Activated CD8-positive, alpha-beta memory T cell treated with anti-CD3 and anti-CD28 coated beads for 24 hours (primary cell): ENCODE measurements at regions not wholly inside any gene's neighbourhood (a gene's known extent, or its start where the extent isn't known, plus 50 kb on each side); places are given as distances from the start of the nearest gene placed in this dataset.

Source experiments
- DNase-seq: peaks from one replicate; pipeline ENCODE4 v3.0.0-alpha.2; 2020

DNA sequence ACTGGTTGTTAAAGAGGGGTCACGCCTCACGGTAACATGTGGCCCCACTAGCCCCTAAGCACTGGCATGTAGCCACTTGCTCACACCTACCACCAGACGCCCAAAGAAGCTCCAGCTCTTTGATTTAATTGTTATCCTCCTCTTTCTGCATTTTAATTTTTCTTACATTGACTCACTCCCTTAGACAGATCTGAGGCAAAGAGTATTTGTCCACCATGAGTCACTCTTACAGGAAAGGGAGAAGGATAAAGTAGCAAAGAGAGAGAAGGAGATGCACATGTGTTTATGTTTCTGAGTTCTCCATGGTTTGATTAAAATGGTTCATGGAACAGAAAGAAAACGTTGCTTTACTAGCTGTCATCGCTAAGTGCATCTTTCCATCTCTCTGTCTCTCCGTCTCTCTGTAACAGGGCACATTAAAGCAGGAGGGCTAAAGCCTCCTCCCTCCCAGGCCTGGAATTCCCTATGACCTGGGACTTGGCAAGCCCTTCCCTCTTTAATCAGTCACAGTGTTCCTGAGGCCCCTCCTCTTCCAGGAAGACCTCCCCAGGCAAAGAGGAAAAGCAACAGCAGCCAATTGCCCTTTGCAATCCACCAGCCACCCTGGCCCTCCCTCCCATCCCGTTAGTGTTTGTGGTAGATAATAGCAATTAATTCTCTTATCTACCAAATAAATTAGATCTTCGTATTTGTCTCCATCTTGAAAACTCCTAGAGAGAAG lies 112.8 kb upstream of the TSHZ2 start:
- no peak for DNase-seq

DNA sequence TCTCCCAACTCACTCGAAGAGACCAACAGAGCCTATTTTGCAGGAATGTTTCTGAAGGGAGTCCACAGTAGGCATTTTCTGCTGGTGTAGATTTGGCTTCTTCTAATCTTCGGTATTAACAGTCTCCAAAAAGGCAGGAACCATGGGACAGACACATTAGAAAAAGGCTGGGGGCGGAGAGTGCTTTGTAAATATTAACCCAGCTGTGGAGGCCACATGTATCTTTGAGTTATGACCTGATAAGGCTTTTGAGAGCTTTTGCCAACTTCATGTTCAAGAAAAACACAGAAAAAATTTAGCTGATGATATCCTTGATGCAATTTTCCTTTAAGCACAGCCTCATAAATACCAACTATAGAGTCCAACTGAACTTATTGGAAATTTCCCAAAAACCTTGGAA lies 119.4 kb upstream of the TSHZ2 start:
- no peak for DNase-seq

DNA sequence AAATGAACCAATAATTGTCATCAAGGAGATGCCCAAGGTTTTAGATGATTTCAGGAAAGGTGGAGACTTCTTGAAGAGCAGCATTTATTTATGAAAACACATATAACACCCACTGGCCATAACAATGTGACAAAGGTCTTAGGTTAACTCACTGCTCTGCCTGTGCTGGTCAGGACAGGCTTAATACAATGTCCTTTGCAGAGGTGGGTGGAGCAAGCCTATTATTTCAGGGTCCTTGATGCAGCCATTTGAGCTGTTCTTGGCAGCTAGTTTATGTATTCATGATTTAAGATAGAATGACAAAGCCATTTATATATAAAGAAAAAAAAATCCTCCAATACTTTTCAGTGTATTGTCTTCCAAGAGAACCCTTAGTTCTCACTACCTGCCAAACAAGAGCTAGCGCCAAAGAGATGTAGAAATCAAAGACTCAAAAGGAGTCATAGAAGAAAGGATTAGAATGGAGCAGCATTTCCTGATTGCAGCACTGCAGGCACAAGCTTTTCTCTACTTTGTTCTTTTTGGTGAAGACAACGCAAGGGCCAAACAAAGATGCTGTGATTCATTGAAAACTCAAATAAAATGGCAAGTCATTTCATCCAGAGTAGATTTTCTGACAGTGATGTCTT lies 124.3 kb upstream of the TSHZ2 start:
- no peak for DNase-seq

DNA sequence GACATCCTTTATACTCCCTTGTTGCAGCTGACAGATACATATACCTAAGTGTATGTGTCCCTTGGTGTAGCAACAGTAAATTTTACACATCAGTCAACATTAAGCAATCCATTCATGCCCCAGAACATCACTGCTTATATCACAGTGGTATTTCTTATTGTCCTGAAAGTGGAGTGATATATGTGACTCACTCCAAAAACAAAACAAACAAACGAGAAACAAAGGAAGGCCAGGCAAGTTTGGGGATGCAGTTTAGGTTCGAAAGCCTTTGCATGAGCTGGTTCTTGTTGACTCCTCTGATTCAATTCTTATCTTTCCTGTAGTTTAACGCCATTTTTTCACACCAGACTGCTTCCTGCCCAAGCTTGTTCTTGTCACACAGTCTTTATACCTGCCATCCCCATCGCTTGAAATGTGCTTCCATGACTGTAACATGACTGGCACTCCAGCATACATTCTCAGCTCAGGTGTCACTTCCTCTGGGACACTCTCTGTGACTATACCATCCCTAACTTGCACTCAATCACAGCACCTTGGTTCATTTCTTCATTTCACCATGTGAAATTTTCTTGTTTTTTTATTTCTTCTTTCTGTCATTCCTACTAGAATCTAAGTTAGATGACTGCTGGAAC lies 125.0 kb upstream of the TSHZ2 start:
- DNase-seq: no peak

DNA sequence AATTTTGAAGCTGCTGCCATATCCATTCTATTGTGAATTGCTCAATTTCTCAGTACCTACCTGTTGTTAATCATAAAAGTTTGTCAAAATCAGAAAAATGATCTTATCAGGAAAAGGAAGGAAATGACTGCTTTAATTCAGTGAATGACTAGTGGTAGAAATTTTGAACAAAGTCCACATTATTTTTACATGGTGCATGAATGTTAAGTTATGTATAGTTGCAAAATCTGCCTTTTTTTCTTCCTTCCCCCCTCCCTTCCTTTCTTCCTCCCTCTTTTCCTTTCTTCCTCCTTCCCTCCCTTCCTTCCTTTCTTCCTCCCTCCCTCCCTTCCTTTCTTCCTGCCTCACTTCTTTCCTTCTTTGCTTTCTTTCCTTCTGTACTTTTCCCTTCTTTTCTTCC lies 127.1 kb upstream of the TSHZ2 start:
- DNase-seq: no peak

DNA sequence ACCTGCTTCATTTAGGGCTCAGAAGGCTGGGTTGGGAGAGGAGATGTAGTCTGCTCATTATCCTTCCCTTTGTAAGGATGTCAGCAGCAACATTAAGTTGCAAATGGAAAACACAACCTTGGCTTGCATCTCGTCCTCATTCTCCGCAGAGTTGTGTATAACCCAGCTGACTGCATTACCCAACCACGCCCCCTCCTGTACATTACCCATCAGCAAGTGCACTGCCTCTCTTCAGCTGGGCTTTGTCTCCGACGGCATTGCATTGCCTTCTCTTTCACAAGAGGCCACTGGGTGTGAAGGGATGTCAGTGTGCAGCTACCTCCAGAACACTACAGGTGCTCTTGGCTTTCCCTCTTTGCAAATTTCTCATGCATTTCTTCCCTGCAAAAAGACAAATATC lies 128.7 kb upstream of the TSHZ2 start:
- no peak for DNase-seq

DNA sequence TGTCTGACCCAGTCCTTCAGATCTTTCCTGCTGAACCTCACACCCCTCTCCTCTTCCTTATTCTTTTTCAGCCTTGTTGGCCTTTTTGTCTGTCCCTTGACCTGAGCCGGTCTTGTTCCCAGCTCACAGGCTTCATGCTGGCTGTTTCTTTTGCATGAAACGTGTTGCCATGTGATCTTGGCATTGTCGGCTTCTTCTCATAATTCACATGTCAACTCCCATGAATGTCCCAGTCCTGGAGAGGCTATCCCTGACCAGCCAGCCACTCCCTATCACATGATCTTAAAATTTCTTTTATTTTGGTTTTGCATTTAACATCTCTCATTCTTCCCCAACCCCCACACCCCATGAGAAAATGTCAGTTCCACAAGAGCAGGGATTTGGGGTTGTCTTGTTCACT lies 131.2 kb upstream of the TSHZ2 start:
- DNase-seq: no peak

DNA sequence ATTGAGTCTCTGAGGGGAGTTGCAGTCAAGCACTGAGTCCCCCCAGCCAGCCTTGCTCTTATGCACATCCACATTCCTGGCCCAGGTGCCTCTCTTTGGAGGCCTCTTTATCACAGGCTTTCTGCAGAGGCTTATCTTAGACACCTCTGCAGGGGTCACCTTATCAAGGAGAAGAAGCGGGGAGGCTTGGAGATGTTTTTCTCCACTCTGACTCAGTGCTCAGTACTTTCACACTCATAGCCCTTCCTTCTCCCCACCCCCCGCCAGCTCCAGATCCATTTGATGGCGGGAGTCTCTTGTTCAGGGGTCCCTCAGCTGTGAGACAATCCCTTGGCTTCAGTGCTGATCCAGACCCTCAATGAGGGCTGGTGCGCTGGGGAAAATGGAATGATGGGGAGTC lies 132.1 kb upstream of the TSHZ2 start:
- no peak for DNase-seq

DNA sequence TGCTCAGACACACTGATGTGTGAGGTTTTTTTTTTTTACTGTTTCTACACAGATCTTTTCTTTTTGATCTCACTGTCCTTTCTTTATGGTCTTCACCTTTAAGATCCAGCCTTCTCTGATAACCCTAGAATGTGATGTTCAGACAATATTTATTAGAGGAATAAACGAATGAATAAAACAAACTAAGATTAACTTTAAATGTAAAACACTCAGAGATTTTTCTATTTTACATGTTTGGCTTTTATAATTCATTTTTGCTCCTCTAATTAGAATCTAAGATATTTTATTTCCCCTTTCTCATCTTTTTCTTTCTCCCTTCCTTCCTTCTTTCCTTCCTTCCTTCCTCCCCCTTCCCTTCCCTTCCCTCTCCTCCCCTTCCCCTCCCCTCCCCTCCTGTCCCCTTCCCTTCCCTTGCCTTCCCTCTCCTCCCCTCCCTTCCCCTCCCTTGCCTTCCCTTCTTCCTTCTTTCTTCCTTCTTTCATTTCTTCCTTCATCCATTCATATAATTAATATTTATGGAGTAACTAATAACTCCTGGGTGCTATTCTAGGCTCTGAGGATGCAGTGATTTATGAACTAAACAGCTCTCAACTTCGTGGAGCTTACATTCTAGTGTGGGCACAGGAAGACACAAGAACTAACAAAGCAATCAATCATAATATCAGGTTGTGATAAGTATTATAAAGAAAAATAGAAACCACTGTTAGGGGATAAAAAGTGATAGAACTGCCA lies 133.5 kb upstream of the TSHZ2 start:
- DNase-seq: no peak

DNA sequence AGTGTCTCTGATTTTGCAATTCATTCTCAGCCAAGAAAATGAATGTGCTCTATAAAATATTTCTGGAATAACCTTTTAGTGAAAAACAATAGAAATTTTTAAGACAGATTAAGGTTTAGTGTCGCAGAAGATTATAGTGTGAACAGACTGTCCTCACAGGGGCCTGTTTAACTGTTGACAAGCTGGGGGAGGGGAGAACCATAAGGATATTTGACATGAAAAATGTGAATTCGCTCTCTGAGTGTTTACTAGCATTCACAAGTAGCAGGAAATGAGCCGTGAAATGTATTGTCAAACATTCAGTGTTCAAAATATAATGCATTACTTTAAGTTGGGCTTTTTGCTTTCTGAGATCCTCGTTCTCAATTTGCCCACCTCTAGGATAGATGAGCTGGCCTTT lies 134.8 kb upstream of the TSHZ2 start:
- no peak for DNase-seq

DNA sequence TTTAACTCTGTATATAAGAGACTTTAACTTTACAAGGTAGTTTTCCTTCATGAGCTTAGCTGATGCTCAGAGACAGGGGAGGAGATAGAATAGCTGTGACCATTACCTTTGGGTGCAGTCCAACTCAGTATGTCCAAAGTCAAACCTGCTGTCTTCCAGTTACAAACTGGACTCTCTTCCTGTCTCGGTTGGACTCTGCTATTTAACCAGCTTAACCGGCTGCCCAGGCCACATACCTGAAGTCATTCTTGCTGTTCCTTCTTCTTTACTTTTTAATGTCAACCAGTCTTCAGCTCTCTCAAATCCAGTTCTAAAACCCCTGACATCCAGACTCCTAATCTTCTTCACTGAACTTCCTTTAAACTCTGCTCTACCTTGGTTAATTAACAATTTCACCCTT lies 138.3 kb upstream of the TSHZ2 start:
- DNase-seq: no peak

DNA sequence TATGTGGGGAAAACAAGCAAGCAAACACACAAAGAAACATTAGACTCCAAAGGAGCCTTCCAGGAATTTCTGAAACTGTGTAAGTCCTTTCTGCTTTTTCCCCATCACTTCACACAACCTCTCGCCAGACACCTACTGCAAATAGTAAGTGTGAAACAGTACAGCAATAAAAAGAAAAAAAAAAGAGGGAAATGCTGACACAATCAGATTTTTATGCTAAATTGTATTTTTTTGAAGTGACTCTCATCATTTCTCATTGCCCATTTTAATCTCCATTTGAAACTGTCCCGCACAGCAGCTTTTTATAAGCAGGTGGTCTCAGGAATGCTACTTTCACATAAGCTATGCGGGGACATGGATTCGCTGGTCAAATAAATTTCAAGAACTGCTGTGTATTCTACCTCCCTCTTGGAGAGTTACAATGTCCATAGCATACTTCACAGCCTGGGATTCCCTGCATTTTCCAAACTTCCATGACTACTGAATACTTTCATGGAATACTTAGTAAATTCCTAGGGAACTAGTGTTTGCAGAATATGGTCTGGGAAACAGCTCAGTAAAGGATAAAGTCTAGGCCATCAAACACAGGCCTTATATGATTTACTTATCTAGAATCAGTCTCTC lies 139.9 kb upstream of the TSHZ2 start:
- no peak for DNase-seq

DNA sequence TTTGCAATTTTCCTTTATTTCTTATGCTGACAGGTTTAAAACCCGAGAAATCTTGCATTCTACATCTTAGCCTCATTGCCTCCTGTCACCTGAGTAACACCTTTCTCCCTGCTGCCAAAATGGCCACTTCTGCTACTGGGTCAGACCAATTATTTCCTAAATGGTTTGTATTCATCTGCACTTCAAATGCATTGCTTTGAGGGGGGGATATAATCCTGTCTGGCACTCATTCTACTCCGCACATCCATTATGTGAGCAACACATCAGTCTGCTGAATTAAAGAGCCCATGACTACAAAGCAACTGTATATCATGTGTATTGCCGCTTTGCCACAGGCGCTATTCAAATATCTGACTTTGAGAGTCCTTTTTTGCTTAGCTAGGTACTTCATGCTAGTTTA lies 141.6 kb upstream of the TSHZ2 start:
- no peak for DNase-seq

DNA sequence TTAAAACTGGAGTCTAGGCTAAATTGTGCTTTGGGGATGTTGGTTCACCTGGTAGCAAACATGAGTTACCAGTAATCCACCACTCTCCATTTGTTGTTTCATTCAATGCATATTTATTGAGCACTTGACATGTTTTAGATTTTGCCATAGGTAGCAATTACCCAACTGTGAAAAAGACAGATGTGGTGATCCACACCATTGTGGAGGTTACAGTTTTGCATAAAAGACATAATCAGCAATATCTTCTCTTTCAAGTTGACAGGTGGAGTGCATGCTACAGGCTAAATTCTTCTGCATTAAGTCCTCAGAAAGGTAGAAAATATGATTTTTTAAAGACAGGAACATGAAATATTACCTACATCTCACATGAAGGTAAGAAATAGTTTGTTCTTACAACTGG lies 143.0 kb upstream of the TSHZ2 start:
- DNase-seq: no peak

DNA sequence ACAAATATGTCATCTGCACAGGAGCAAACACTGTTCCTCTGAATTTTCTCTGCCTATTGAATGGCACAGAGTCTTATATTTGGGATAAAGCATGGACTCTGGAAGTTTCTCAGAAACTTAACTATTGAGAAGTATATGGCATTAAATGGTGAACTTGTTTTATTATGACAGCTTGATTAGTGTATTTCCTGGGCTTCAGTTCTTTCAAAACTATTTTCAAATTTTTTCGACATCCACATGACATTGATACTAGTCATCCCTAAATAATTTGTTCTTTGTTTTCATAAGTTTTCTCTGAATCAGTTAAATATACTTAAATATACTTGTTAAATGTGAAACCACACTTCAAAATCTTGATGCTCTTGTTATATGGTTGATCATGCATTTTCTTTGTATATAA lies 144.0 kb upstream of the TSHZ2 start:
- no peak for DNase-seq

DNA sequence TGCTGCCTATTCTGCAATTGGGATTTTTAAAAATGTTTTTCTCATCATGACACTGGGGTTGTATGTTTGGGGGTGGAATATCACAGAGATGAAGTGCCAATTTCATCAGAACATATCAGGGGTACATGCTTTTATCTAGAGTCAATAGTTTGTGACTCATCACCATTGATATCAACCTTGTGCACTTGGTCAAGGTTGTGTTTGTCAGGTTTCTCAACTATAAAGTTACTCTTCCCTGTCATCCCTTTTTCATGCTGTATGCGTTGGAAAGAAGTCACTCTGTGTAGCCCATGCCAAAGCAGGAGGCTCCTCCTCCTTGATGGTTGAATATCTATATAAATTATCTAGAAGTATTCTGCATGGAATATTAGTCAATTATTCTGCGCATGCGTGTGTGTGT lies 145.4 kb upstream of the TSHZ2 start:
- no peak for DNase-seq

DNA sequence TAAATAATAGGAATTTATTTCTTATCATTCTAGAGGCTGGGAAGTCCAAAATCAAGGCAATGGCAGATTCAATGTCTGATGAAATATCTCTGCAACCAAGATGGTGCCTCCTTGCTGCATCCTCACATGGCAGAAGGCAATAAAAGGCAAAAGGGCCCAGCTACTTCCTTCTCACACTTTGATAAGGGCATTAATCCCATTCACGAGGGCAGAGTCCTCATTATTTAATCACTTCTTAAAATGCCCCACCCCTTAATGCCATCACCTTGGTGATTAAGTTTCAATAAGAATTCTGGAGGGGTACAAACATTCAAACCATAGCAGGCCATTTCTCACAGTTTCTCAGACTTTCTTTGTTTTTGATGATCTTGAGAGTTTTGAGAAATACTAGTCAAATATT lies 145.8 kb upstream of the TSHZ2 start:
- DNase-seq: no peak

DNA sequence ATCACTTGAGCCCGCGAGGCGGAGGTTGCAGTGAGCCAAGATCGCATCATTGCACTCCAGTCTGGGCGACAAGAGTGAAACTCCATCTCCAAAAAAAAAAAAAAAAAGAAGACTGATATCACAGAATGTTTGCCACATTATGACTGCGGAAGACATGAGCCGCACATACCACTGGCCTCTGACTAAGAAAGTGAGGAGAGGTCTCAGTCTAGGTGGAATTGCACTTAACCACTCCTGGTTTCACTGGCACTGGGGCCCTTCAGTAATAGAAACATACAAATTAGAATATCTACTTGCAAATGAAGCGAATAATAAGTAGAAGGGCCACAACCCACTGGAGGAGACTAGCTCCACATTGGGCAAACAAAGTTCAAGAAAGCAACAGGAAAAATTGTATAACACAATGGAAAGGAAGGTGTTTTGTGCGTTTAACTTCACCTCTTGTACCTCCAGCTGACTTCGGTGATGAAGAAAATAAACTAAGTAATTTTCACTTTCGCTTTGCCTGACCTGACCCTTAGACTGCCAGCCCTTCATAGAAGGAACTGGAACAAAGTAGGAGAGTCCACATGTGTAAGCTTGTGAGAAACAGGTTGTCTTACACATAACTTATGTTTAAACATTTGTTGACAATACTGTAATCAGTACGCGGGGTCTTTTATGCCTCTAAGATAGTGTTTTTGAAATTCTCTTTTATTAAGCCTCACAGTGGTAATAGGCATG lies 147.5 kb upstream of the TSHZ2 start:
- DNase-seq: no peak

DNA sequence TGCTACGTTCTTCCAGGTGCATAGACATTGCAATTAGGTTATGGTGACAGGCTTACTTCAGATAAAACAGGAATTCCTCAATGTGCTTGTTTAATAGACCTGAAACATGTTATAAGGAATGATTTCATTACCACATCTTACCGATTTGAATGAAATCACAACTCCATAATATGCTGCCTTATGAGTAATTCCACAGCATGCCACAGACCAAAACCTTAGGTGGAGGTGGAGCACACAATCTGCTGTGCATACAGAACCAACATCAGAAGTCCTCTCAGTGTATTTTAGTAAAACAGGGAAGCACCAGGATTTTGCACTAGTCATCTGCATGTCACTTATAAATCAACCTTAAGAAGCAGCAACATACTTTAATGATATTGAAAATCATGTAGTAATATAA lies 148.9 kb upstream of the TSHZ2 start:
- DNase-seq: no peak

DNA sequence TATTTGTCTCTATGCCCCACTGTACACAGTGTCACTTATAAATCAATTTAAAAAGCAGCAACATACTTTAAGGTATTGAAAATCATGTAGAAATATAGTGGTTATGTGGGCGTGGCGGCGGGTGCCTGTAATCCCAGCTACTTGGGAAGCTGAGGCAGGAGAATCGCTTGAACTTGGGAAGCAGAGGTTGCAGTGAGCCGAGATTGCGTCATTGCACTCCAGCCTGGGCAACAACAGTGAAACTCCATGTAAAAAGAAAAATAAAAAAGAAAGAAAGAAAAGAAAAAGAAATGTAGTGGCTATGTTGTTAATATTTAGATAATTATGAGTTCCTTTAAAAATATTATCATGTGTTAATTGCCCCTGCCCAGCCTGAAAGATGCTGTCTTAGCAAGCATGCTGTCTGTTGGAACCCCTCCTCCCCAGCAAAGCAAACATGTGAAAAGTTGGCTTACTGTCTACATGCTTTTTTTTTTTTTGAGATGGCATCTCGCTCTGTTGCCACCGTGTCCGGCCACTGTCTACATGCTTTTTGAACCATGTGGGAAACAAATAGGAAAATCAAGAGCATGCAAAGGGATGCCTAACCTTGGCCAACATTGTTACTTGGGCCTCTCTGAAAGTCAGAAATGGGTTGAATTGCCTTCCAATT lies 151.4 kb upstream of the TSHZ2 start:
- no peak for DNase-seq

DNA sequence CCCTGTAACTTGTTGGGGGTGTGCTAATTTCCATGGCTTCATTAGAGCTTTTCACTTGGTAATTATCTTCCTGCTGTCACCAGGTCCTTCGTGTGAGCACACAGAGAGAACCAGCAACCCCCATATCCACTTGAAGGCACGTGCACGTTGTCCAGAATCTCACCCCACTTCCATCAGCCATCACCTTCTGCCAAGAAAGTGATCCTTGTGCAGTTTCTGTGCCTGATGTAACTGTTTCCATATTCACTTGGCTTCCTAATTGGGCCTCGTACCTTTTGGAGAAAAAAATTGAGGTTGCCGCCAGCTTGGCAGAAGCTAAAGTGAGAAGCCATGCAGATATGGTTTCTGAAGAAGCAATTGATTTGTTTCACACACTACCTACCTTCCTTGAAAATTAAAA lies 153.7 kb upstream of the TSHZ2 start:
- DNase-seq: no peak

DNA sequence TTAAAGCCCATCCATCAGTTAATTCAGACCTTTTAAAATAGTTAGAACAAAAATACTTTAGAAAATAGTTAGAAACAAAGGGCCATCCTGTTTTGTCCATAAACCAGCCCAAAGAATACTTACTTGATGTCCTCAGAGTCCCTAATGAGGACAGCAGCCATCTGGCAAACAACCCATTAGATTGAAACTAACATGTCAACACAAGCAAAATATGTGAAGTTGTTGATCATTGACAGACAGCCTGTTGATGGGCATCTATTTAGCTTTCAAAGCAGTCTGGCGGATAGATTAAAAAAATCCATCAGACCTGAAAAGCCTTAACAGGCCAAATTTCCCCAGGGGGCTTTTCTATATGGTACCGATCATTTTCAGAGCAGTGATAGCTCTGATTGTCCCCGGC lies 154.2 kb upstream of the TSHZ2 start:
- no peak for DNase-seq
